OCI-LY1 (cell line): ENCODE measurements at regions not wholly inside any gene's neighbourhood (a gene's known extent, or its start where the extent isn't known, plus 50 kb on each side); places are given as distances from the start of the nearest gene placed in this dataset.

Experiments
- H2AFZ ChIP-seq: fragments of 200-600 bp; sonication (generic), shearing (Covaris generic); 2 replicates; pipeline ENCODE4 v1.6.0; 2014; ENCODE audit warnings: antibody characterized with exemption, mild to moderate bottlenecking, low read length
- H3F3A ChIP-seq: fragments of 200-600 bp; sonication (generic), shearing (Covaris generic); 2 replicates; pipeline ENCODE4 v1.6.0; 2014; ENCODE audit warnings: mild to moderate bottlenecking, antibody characterized with exemption, low read length, moderate library complexity; ENCODE audit not compliant: insufficient read depth
- H3K27ac ChIP-seq: fragments of 200-600 bp; sonication (generic); 2 replicates; pipeline ENCODE4 v1.5.1; 2014; ENCODE audit warnings: low read length, mixed run types, mild to moderate bottlenecking, low read depth; ENCODE audit not compliant: poor library complexity, severe bottlenecking
- H3K27me3 ChIP-seq: fragments of 200-600 bp; sonication (generic); 2 replicates; pipeline ENCODE4 v1.6.0; 2014; ENCODE audit warnings: antibody characterized with exemption, mild to moderate bottlenecking, low read length, moderate library complexity; ENCODE audit not compliant: insufficient read depth
- H3K36me3 ChIP-seq: fragments of 200-600 bp; sonication (generic); 2 replicates; pipeline ENCODE4 v1.6.1; 2014; ENCODE audit warnings: mild to moderate bottlenecking, antibody characterized with exemption, low read length, moderate library complexity, mixed read lengths; ENCODE audit not compliant: insufficient read depth
- H3K4me1 ChIP-seq: fragments of 200-600 bp; sonication (generic); 2 replicates; pipeline ENCODE4 v1.5.1; 2014; ENCODE audit warnings: mild to moderate bottlenecking, low read length, moderate library complexity; ENCODE audit not compliant: insufficient read depth, severe bottlenecking
- H3K4me2 ChIP-seq: fragments of 200-600 bp; sonication (generic), shearing (Covaris generic); 2 replicates; pipeline ENCODE4 v1.6.1; 2014; ENCODE audit warnings: low read length
- H3K4me3 ChIP-seq: fragments of 200-600 bp; sonication (generic); 2 replicates; pipeline ENCODE4 v1.5.1; 2014; ENCODE audit warnings: low read length, low read depth, mild to moderate bottlenecking, mixed read lengths; ENCODE audit not compliant: poor library complexity, severe bottlenecking
- H3K79me2 ChIP-seq: fragments of 200-600 bp; shearing (Covaris generic); 2 replicates; pipeline ENCODE4 v1.6.1; 2016; ENCODE audit warnings: mixed run types, low read length, mixed read lengths; ENCODE audit not compliant: insufficient read depth
- H3K9ac ChIP-seq: fragments of 200-600 bp; sonication (generic), shearing (Covaris generic); 2 replicates; pipeline ENCODE4 v1.6.1; 2014; ENCODE audit warnings: mild to moderate bottlenecking, low read length, mixed read lengths
- H3K9me2 ChIP-seq: fragments of 200-600 bp; sonication (generic), shearing (Covaris generic); 2 replicates; pipeline ENCODE4 v1.6.1; 2014; ENCODE audit warnings: low read depth, mild to moderate bottlenecking, low read length, mixed read lengths
- H3K9me3 ChIP-seq: fragments of 200-600 bp; shearing (Covaris generic); 2 replicates; pipeline ENCODE4 v1.6.1; 2014; ENCODE audit warnings: low read length, mixed read lengths
- H4K20me1 ChIP-seq: fragments of 200-600 bp; sonication (generic), shearing (Covaris generic); 2 replicates; pipeline ENCODE4 v1.6.0; 2016; ENCODE audit warnings: mild to moderate bottlenecking, low read length; ENCODE audit not compliant: insufficient read depth
- EZH2 ChIP-seq: fragments of 200-600 bp; sonication (generic), shearing (Covaris generic); IDR thresholded peaks from 2 replicates; pipeline ENCODE4 v1.8.0; 2017; ENCODE audit warnings: borderline replicate concordance, mixed run types, mild to moderate bottlenecking, antibody characterized with exemption, low read length, moderate library complexity, mixed read lengths
- TF ChIP-seq, protein P1 (sequence below): fragments of 200-600 bp; sonication (generic), shearing (Covaris generic); IDR thresholded peaks from 2 replicates; pipeline ENCODE4 v1.5.1; 2017; ENCODE audit warnings: mild to moderate bottlenecking, antibody characterized with exemption, low read length, moderate library complexity, mixed read lengths

DNA sequence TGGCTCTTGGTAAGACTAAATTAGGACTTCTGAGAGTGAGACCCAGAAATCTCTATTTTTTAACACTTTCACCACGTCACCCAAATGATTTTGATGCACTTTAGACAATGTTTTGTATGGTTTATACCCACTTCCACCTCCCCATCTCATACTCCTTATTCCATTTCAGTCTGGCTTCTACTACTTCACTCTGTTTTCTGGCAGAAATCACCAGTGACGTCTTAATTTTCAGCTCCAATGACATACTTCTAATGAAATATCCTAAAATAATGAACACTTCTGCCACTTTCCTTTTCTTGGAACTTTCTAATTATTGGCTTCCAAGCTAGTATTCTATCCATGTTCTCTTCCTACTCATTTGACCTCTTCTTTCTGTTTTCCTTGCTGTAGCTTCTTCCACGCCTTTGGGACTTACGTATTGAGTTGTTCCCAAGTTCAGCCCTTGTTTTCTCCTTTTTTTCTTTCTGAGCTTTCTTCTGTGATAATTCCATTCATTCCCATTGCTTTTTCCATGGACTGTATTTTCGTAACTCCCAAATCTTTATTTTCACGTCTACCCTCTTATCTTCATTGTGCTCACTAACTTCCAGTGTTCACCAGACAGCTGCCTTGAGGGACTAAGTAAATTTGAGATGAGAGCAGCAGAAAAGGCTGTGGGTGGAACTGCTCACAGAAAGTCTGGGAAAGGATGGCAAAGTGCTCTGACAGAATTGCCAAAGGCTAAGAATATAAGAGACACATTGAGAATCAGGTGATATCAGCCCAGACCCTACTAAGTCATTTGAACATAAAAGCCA, 115.8 kb downstream of the CAPZA3 start:
- TF ChIP-seq, protein P1, sequence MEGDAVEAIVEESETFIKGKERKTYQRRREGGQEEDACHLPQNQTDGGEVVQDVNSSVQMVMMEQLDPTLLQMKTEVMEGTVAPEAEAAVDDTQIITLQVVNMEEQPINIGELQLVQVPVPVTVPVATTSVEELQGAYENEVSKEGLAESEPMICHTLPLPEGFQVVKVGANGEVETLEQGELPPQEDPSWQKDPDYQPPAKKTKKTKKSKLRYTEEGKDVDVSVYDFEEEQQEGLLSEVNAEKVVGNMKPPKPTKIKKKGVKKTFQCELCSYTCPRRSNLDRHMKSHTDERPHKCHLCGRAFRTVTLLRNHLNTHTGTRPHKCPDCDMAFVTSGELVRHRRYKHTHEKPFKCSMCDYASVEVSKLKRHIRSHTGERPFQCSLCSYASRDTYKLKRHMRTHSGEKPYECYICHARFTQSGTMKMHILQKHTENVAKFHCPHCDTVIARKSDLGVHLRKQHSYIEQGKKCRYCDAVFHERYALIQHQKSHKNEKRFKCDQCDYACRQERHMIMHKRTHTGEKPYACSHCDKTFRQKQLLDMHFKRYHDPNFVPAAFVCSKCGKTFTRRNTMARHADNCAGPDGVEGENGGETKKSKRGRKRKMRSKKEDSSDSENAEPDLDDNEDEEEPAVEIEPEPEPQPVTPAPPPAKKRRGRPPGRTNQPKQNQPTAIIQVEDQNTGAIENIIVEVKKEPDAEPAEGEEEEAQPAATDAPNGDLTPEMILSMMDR: no peak
- TF ChIP-seq EZH2: no peak
- Histone ChIP-seq H3K9ac (no peak overlapping the region), H3K9me3 (no peaks in the 10 kb centered on the region), H3K4me1 (no peaks in the 10 kb centered on the region), H3K9me2 (no peaks in the 10 kb centered on the region), H3K4me3 (no peak overlapping the region), H3K27ac (no peak overlapping the region), H3K27me3 (no peaks in the 10 kb centered on the region), H3K36me3 (no peaks in the 10 kb centered on the region), H3F3A (no peaks in the 10 kb centered on the region), H3K4me2 (no peak overlapping the region), H2AFZ (no peak overlapping the region), H4K20me1 (no peaks in the 10 kb centered on the region), H3K79me2 (no peaks in the 10 kb centered on the region)

- Histone ChIP-seq H3K4me2 (no peak overlapping the region), H3K9ac (no peak overlapping the region), H4K20me1 (no peaks in the 10 kb centered on the region), H3K4me3 (no peak overlapping the region), H3K27me3 (no peaks in the 10 kb centered on the region), H3K9me2 (no peaks in the 10 kb centered on the region), H2AFZ (no peak overlapping the region), H3F3A (no peaks in the 10 kb centered on the region), H3K9me3 (no peaks in the 10 kb centered on the region), H3K27ac (no peak overlapping the region), H3K79me2 (no peaks in the 10 kb centered on the region), H3K4me1 (no peaks in the 10 kb centered on the region), H3K36me3 (no peaks in the 10 kb centered on the region)
- TF ChIP-seq, protein P1: no peak
- TF ChIP-seq EZH2: no peak
These were observed 119.7 kb downstream of the CAPZA3 start for GRCh38 chr12:18857656-18858055.

GRCh38 chr12:18859400-18859799, 121.5 kb downstream of the CAPZA3 start:
- no peaks in the 10 kb centered on the region for H3K9me3 ChIP-seq
- H3K4me2 ChIP-seq: no peak overlapping the region
- no peak overlapping the region for H3K4me3 ChIP-seq
- no peaks in the 10 kb centered on the region for H3K4me1 ChIP-seq
- no peaks in the 10 kb centered on the region for H3F3A ChIP-seq
- TF ChIP-seq, protein P1: no peak
- TF ChIP-seq EZH2: no peak
- no peaks in the 10 kb centered on the region for H3K9me2 ChIP-seq
- no peak overlapping the region for H3K27ac ChIP-seq
- H3K79me2 ChIP-seq: no peaks in the 10 kb centered on the region
- no peaks in the 10 kb centered on the region for H3K36me3 ChIP-seq
- no peaks in the 10 kb centered on the region for H3K27me3 ChIP-seq
- no peak overlapping the region for H2AFZ ChIP-seq
- H3K9ac ChIP-seq: no peak overlapping the region
- H4K20me1 ChIP-seq: no peaks in the 10 kb centered on the region
